IMR-90 (cell line): ENCODE measurements at regions not wholly inside any gene's neighbourhood (a gene's known extent, or its start where the extent isn't known, plus 50 kb on each side); places are given as distances from the start of the nearest gene placed in this dataset.

ENCODE experiments used
- ATAC-seq: fragments of 200-7000 bp; cut with Tn5 transposase; 2 replicates; pipeline ENCODE4 v1.9.1; 2020; ENCODE audit warnings: low read depth, mild to moderate bottlenecking, moderate library complexity
- BruUV-seq: library from RNA; stranded (reverse); fragments of 400-500 nt; replicated peaks from 2 replicates; lab custom pipeline; 2021; lab: Mats Ljungman, UMichigan
- CTCF ChIA-PET: fragments of 300-600 bp; formaldehyde crosslinking; extraction: SDS; loops from one replicate; lab custom pipeline; 2021; ENCODE audit warnings: antibody characterized with exemption; lab: Yijun Ruan, JAX
- POLR2A ChIA-PET: fragments of 300-600 bp; sonication (Branson Sonifier 250); formaldehyde crosslinking; loops from one replicate; lab custom pipeline; 2022; ENCODE audit warnings: antibody characterized with exemption; ENCODE audit not compliant: unreplicated experiment; lab: Charles Lee
- DNase-seq: peaks from one replicate; pipeline ENCODE4 v3.0.0; 2013
- H2AFZ ChIP-seq: replicated peaks from 2 replicates; pipeline ENCODE3; 2013; ENCODE audit warnings: low read length, mild to moderate bottlenecking; ENCODE audit not compliant: poor library complexity
- H2AK5ac ChIP-seq: 2 replicates; pipeline ENCODE4 v1.6.1; 2013; ENCODE audit warnings: low read depth, low read length, inconsistent platforms
- H2AK9ac ChIP-seq: replicated peaks from 2 replicates; pipeline ENCODE3; 2013; ENCODE audit warnings: mild to moderate bottlenecking, low read depth, low read length, moderate library complexity; ENCODE audit not compliant: poor library complexity
- H2BK120ac ChIP-seq: 2 replicates; pipeline ENCODE4 v1.6.1; 2013; ENCODE audit warnings: low read depth, low read length, inconsistent platforms
- H2BK15ac ChIP-seq: 3 replicates; pipeline ENCODE4 v1.6.1; 2013; ENCODE audit warnings: low read depth, low read length, inconsistent platforms
- H2BK20ac ChIP-seq: 2 replicates; pipeline ENCODE4 v1.6.1; 2013; ENCODE audit warnings: low read depth, mild to moderate bottlenecking, inconsistent platforms, low read length, moderate library complexity
- H2BK5ac ChIP-seq: 2 replicates; pipeline ENCODE4 v1.6.1; 2013; ENCODE audit warnings: mild to moderate bottlenecking, low read depth, low read length, inconsistent platforms; ENCODE audit not compliant: poor library complexity, severe bottlenecking
- H3K14ac ChIP-seq: replicated peaks from 2 replicates; pipeline ENCODE4 v1.6.1; 2013; ENCODE audit warnings: low read depth, low read length, inconsistent platforms
- H3K18ac ChIP-seq: 2 replicates; pipeline ENCODE4 v1.6.1; 2013; ENCODE audit warnings: low read depth, low read length, control low read depth
- H3K23ac ChIP-seq: 2 replicates; pipeline ENCODE4 v1.6.1; 2013; ENCODE audit warnings: low read depth, low read length, inconsistent platforms
- H3K27ac ChIP-seq: 2 replicates; pipeline ENCODE4 v1.5.1; 2013; ENCODE audit warnings: mild to moderate bottlenecking, control low read depth, low read length; ENCODE audit not compliant: insufficient read depth
- H3K27me3 ChIP-seq: 2 replicates; pipeline ENCODE4 v1.6.1; 2013; ENCODE audit warnings: low read length; ENCODE audit not compliant: control insufficient read depth, insufficient read depth
- H3K36me3 ChIP-seq: 2 replicates; pipeline ENCODE4 v1.6.1; 2013; ENCODE audit warnings: low read length, mixed read lengths; ENCODE audit not compliant: control insufficient read depth, insufficient read depth
- H3K4ac ChIP-seq: 2 replicates; pipeline ENCODE4 v1.6.1; 2013; ENCODE audit warnings: low read depth, low read length, inconsistent platforms
- H3K4me1 ChIP-seq: 2 replicates; pipeline ENCODE4 v1.6.1; 2013; ENCODE audit warnings: low read length, mixed read lengths; ENCODE audit not compliant: control insufficient read depth, insufficient read depth
- H3K4me2 ChIP-seq: 2 replicates; pipeline ENCODE4 v1.6.1; 2013; ENCODE audit warnings: low read depth, mild to moderate bottlenecking, control low read depth, low read length, moderate library complexity
- H3K4me3 ChIP-seq: 2 replicates; pipeline ENCODE4 v1.5.1; 2013; ENCODE audit warnings: low read depth, mild to moderate bottlenecking, control low read depth, low read length, moderate library complexity; ENCODE audit not compliant: insufficient read depth
- H3K56ac ChIP-seq: 2 replicates; pipeline ENCODE4 v1.6.1; 2013; ENCODE audit warnings: low read length, inconsistent platforms; ENCODE audit not compliant: insufficient read depth; ENCODE audit errors: extremely low read depth
- H3K79me1 ChIP-seq, 2 experiments: 2 replicates each; pipeline ENCODE4 v1.6.1; 2013; ENCODE audit warnings: low read length in 2 of 2, inconsistent platforms in 1 of 2, low read depth in 1 of 2
- H3K9ac ChIP-seq: 2 replicates; pipeline ENCODE4 v1.6.1; 2013; ENCODE audit warnings: low read depth, low read length, control low read depth
- H3K9me1 ChIP-seq: 2 replicates; pipeline ENCODE4 v1.6.1; 2013; ENCODE audit warnings: low read length, inconsistent platforms; ENCODE audit not compliant: insufficient read depth
- H3K9me3 ChIP-seq: 2 replicates; pipeline ENCODE4 v1.6.1; 2013; ENCODE audit warnings: low read length; ENCODE audit not compliant: control insufficient read depth, insufficient read depth
- H4K20me1 ChIP-seq: 2 replicates; pipeline ENCODE4 v1.6.1; 2013; ENCODE audit warnings: low read length, inconsistent platforms; ENCODE audit not compliant: insufficient read depth
- H4K5ac ChIP-seq: 2 replicates; pipeline ENCODE4 v1.6.1; 2013; ENCODE audit warnings: mild to moderate bottlenecking, low read depth, low read length, control low read depth
- H4K8ac ChIP-seq, 2 experiments: 2 replicates each; pipeline ENCODE4 v1.6.1; 2013; ENCODE audit warnings: low read depth in 2 of 2, low read length in 2 of 2, control low read depth in 1 of 2, inconsistent platforms in 1 of 2
- H4K91ac ChIP-seq: 2 replicates; pipeline ENCODE4 v1.6.1; 2013; ENCODE audit warnings: low read depth, low read length, inconsistent platforms; ENCODE audit not compliant: insufficient read depth
- MXI1 ChIP-seq: IDR thresholded peaks from 2 replicates; pipeline ENCODE4 v1.6.1; 2012; ENCODE audit warnings: low read depth, mild to moderate bottlenecking, low read length, moderate library complexity, borderline replicate concordance
- RCOR1 ChIP-seq: IDR thresholded peaks from 2 replicates; pipeline ENCODE4 v1.6.1; 2012; ENCODE audit warnings: mild to moderate bottlenecking, low read length, improper control_type of control experiment; ENCODE audit not compliant: insufficient replicate concordance
- SMC3 ChIP-seq: fragments of 150-350 bp; IDR thresholded peaks from 2 replicates; pipeline ENCODE4 v1.6.1; 2016; ENCODE audit warnings: low read depth, mild to moderate bottlenecking, antibody characterized with exemption, low read length, moderate library complexity
- WGBS, 2 experiments: methylation state at CpG; one replicate each; pipeline versions ENCODE4 v1.1.5 to v1.1.7; 2013; ENCODE audit warnings: missing lambda C conversion rate in 2 of 2; ENCODE audit not compliant: insufficient read length in 1 of 2; ENCODE audit errors: extremely low coverage in 2 of 2; 5-methylcytosine and 5-hydroxymethylcytosine counted together
- dilution Hi-C: fragments of 300-500 bp; cut with HindIII; formaldehyde crosslinking; loops from one replicate; pipeline ENCODE4 v1.14.3; 2018; ENCODE audit warnings: low sequenced_read_pairs; ENCODE audit not compliant: unreplicated experiment
- in situ Hi-C: fragments of 300-500 bp; cut with MboI; formaldehyde crosslinking; loops from 3 replicates; pipeline ENCODE4 v1.14.3; 2019; ENCODE audit warnings: low sequenced_read_pairs, inconsistent platforms, mixed read lengths
- intact Hi-C: fragments of 100-400 bp; cut with micrococcal nuclease; formaldehyde crosslinking; loops from 2 replicates; pipeline ENCODE4 v1.10.0; 2022
- TF ChIP-seq, protein P1 (sequence below): fragments of 150-350 bp; IDR thresholded peaks from 2 replicates; pipeline ENCODE4 v1.6.1; 2017; ENCODE audit warnings: mild to moderate bottlenecking, antibody characterized with exemption, low read length, low read depth
- TF ChIP-seq, protein P2 (sequence below): conservative IDR thresholded peaks from 2 replicates; pipeline ENCODE4 v1.5.1; 2012; ENCODE audit warnings: mild to moderate bottlenecking, low read depth, low read length, improper control_type of control experiment

DNA sequence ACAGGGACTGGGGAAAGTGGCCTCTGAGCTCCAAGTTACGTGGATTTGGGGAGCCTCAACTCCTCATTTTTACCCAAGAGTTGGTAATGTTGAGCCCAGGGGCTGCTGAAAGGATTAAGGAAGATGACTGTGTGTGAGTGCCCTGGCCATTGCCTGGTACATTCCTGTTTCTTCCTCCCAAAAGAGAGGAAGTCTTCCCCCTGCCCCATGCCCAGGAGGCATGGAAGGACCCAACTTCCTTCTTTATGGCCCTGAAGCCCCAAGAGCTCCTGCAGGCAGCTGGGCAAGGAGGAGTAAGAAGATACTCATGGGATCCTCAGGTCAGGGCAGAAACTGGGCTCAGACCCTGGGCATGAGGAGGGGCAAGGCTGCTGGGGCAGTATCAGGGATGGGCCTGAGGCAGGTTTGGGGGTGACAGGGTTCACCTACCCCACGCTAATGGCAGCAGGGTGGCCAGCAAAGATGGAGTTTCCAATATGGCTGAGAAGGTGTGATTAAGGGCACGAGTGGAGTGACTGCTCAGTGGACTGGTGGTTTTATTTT, 118.3 kb upstream of the MVB12B start:
- H2BK20ac ChIP-seq, result no peak overlapping the region

More for the DNA sequence above, 118.3 kb upstream of the MVB12B start:
- Histone ChIP-seq H4K8ac (no peak overlapping the region), H4K91ac (no peak overlapping the region), H3K36me3 (no peaks in the 10 kb centered on the region), H4K20me1 (no peaks in the 10 kb centered on the region), H4K5ac (no peak overlapping the region), H3K18ac (no peak overlapping the region), H3K79me1 (no peaks in the 10 kb centered on the region), H3K23ac (no peak overlapping the region), H3K14ac (no peak overlapping the region), H2BK120ac (no peak overlapping the region), H3K4me2 (no peak overlapping the region), H2AFZ (no peak overlapping the region), H2BK5ac (no peak overlapping the region), H3K56ac (no peak overlapping the region), H2BK15ac (no peak overlapping the region), H3K4me1 (no peaks in the 10 kb centered on the region), H2AK9ac (no peak overlapping the region), H3K9ac (no peak overlapping the region), H3K4me3 (no peak overlapping the region), H3K27ac (no peak overlapping the region), H3K9me1 (peaks cover 8% of the 10 kb centered on the region), H3K9me3 (peaks cover 5% of the 10 kb centered on the region), H3K27me3 (peaks cover 17% of the 10 kb centered on the region), H2AK5ac (no peak overlapping the region), H3K4ac (no peak overlapping the region)
- WGBS, 2 experiments, result 40% methylated on average over 1 of the region's 3 CpGs; no CpG with 5 or more reads in 1 of the 2 experiments
- in situ Hi-C loops (no loop called here), intact Hi-C loops (no loop called here), dilution Hi-C loops (no loop called here)
- DNase-seq, result no peak
- CTCF ChIA-PET, result no interaction called here
- TF ChIP-seq SMC3 (no peak), MXI1 (no peak), RCOR1 (no peak)
- TF ChIP-seq, protein P1, sequence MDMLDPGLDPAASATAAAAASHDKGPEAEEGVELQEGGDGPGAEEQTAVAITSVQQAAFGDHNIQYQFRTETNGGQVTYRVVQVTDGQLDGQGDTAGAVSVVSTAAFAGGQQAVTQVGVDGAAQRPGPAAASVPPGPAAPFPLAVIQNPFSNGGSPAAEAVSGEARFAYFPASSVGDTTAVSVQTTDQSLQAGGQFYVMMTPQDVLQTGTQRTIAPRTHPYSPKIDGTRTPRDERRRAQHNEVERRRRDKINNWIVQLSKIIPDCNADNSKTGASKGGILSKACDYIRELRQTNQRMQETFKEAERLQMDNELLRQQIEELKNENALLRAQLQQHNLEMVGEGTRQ, result no peak
- TF ChIP-seq, protein P2, sequence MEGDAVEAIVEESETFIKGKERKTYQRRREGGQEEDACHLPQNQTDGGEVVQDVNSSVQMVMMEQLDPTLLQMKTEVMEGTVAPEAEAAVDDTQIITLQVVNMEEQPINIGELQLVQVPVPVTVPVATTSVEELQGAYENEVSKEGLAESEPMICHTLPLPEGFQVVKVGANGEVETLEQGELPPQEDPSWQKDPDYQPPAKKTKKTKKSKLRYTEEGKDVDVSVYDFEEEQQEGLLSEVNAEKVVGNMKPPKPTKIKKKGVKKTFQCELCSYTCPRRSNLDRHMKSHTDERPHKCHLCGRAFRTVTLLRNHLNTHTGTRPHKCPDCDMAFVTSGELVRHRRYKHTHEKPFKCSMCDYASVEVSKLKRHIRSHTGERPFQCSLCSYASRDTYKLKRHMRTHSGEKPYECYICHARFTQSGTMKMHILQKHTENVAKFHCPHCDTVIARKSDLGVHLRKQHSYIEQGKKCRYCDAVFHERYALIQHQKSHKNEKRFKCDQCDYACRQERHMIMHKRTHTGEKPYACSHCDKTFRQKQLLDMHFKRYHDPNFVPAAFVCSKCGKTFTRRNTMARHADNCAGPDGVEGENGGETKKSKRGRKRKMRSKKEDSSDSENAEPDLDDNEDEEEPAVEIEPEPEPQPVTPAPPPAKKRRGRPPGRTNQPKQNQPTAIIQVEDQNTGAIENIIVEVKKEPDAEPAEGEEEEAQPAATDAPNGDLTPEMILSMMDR, result no peak
- BruUV-seq, result no TSS peak
- no peak for ATAC-seq
- POLR2A ChIA-PET, result no interaction called here
